K562 (cell line): ENCODE measurements at regions not wholly inside any gene's neighbourhood (a gene's known extent, or its start where the extent isn't known, plus 50 kb on each side); places are given as distances from the start of the nearest gene placed in this dataset.

Experiments used
- FOXK2 ChIP-seq, 2 experiments: fragments of 450-650 bp; IDR thresholded peaks in 1 of 2; conservative IDR thresholded peaks in 1 of 2; 2 replicates each; pipeline ENCODE4 v1.6.1; 2016; ENCODE audit warnings: low read depth in 2 of 2, mild to moderate bottlenecking in 1 of 2
- HIVEP1 ChIP-seq: fragments of 250-450 bp; sonication (Bioruptor Pico); IDR thresholded peaks from 2 replicates; pipeline ENCODE4 v1.4.0; 2020; ENCODE audit warnings: mild to moderate bottlenecking
- KLF13 ChIP-seq: fragments of 450-650 bp; IDR thresholded peaks from 2 replicates; pipeline ENCODE4 v1.6.1; 2016; ENCODE audit warnings: missing genetic modification characterization, low read depth, mild to moderate bottlenecking, missing compliant biosample characterization, moderate library complexity, borderline replicate concordance
- PTTG1 ChIP-seq: fragments of 450-650 bp; IDR thresholded peaks from 2 replicates; pipeline ENCODE4 v1.6.1; 2016; ENCODE audit warnings: low read depth, mild to moderate bottlenecking, missing genetic modification characterization, missing compliant biosample characterization
- ZNF696 ChIP-seq: fragments of 250-450 bp; sonication (Bioruptor Pico); conservative IDR thresholded peaks from 2 replicates; pipeline ENCODE4 v1.4.0; 2020; ENCODE audit warnings: mild to moderate bottlenecking, moderate library complexity
- ZNF699 ChIP-seq: fragments of 250-450 bp; sonication (Bioruptor Pico); IDR thresholded peaks from 2 replicates; pipeline ENCODE4 v1.8.0; 2021; ENCODE audit warnings: mild to moderate bottlenecking, moderate library complexity; ENCODE audit not compliant: insufficient replicate concordance
- TF ChIP-seq, protein P1 (sequence below): fragments of 250-450 bp; sonication (Bioruptor Pico); IDR thresholded peaks from 2 replicates; pipeline ENCODE4 v1.5.1; 2021; ENCODE audit warnings: mild to moderate bottlenecking

DNA sequence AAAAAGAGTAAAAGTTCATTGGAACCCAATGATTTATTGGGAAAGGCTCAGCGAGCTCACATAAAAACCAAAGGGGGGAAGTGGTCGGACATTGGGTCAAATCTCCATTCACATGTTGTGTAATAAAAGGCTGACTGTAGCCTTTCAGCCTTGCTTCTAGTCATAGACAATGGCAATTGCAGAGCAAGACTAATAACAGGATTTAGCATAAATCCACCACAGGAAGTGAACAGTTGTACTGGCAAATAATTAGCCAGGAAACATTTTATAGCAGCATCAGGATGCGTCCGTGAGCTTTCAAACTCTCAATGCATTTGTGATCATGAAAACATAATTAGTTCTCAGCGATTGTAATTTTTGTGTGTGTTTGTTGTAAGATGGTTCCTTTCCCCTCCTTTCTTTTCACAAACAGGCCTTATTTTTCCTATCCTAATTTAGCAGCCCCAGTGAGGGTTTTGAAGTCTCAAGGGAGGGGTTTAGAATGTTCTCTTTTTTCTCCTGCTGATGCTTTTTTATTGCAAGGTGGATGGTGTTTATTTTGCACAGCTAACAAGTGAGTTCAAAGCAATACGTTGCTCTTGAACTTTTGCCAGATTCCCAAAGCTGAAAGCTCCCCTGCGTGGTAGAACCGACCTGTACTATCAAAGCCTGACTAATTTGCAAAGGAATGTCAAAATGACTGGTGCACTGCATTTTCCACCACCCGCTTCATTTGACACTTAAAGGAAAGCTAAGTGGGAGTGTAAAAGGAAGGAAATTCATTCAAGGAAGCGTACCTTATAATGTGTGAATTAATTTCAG, 105.6 kb downstream of the SPRY2 start:
- TF ChIP-seq ZNF696 (CRISPR knock-in tag) = no peak
- TF ChIP-seq KLF13 (tag) = no peak
- no peak for TF ChIP-seq HIVEP1 (CRISPR knock-in tag)
- TF ChIP-seq FOXK2 (conservative IDR thresholded peaks at IDR 0.05 in 1 of 2, IDR thresholded peaks at IDR 0.05 in 1 of 2; ENCODE audit: low read depth in 2 of 2) = no peak
- no peak for TF ChIP-seq PTTG1 (tag)
- TF ChIP-seq ZNF699 = no peak
- TF ChIP-seq, protein P1, sequence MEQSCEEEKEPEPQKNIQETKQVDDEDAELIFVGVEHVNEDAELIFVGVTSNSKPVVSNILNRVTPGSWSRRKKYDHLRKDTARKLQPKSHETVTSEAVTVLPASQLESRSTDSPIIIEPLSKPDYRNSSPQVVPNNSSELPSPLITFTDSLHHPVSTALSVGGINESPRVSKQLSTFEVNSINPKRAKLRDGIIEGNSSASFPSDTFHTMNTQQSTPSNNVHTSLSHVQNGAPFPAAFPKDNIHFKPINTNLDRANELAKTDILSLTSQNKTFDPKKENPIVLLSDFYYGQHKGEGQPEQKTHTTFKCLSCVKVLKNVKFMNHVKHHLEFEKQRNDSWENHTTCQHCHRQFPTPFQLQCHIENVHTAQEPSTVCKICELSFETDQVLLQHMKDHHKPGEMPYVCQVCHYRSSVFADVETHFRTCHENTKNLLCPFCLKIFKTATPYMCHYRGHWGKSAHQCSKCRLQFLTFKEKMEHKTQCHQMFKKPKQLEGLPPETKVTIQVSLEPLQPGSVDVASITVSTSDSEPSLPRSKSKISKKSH (CRISPR knock-in tag) = no peak
